ENCODE measurements at regions not wholly inside any gene's neighbourhood (a gene's known extent, or its start where the extent isn't known, plus 50 kb on each side); places are given as distances from the start of the nearest gene placed in this dataset.

GRCh38 chr6:146865756-146866379, 267.1 kb downstream of the ADGB start:
- no peak for DNase-seq (ENCODE audit: low read depth, low spot score)

GRCh38 chr6:146866731-146867414, 268.1 kb downstream of the ADGB start:
- DNase-seq (ENCODE audit: low read depth, low spot score): no peak

- DNase-seq (ENCODE audit: low read depth, low spot score): no peak
Observed at GRCh38 chr6:146868671-146869209, 270.0 kb downstream of the ADGB start.

GRCh38 chr6:146870760-146871159, 272.0 kb downstream of the ADGB start:
- DNase-seq (ENCODE audit: low read depth, low spot score): no peak

GRCh38 chr6:146871611-146872425, 273.0 kb downstream of the ADGB start:
- no peak for DNase-seq (ENCODE audit: low read depth, low spot score)

- no peak for DNase-seq (ENCODE audit: low read depth, low spot score)
Observed at GRCh38 chr6:146872426-146872785, 273.6 kb downstream of the ADGB start.

GRCh38 chr6:146874278-146875018, 275.7 kb downstream of the ADGB start:
- no peak for DNase-seq (ENCODE audit: low read depth, low spot score)

GRCh38 chr6:146875927-146876270, 277.1 kb downstream of the ADGB start:
- DNase-seq (ENCODE audit: low read depth, low spot score): no peak

GRCh38 chr6:146876271-146877151, 277.7 kb downstream of the ADGB start:
- DNase-seq (ENCODE audit: low read depth, low spot score): no peak

- no peak for DNase-seq (ENCODE audit: low read depth, low spot score)
Observed at GRCh38 chr6:146878168-146878951, 279.6 kb downstream of the ADGB start.

GRCh38 chr6:146878952-146879340, 280.2 kb downstream of the ADGB start:
- no peak for DNase-seq (ENCODE audit: low read depth, low spot score)

GRCh38 chr6:146879406-146880117, 280.8 kb downstream of the ADGB start:
- no peak for DNase-seq (ENCODE audit: low read depth, low spot score)

GRCh38 chr6:146881228-146882181, 282.7 kb downstream of the ADGB start:
- no peak for DNase-seq (ENCODE audit: low read depth, low spot score)

GRCh38 chr6:146883640-146884531, 285.1 kb downstream of the ADGB start:
- DNase-seq (ENCODE audit: low read depth, low spot score): no peak

- DNase-seq (ENCODE audit: low read depth, low spot score): no peak
Observed at GRCh38 chr6:146884728-146885127, 286.0 kb downstream of the ADGB start.

- DNase-seq (ENCODE audit: low read depth, low spot score): no peak
Observed at GRCh38 chr6:146885708-146886457, 287.1 kb downstream of the ADGB start.
